ENCODE measurements at regions not wholly inside any gene's neighbourhood (a gene's known extent, or its start where the extent isn't known, plus 50 kb on each side); places are given as distances from the start of the nearest gene placed in this dataset.

DNA sequence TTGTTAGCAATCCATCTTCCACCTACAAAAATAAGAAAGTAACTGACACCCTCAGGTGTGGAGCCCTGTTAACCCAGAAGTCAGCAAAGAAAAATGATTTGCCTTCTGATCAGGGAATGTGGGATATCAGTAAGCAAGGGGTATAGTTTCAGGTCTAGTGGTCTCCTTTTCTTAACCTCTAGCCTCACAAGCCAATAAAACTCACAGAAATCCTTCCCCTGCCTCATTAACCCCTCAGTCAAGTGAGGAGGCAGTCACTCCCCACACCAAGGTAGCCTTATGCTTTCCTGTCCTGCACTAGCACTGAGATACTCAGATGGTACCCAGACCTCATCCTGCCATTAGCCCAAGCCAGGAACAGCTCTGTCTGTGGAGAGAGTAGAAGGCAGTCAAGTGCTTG is 103.4 kb upstream of the VASH1 start:
- no peaks in the 10 kb centered on the region for H4K20me1 ChIP-seq (replicated peaks; ENCODE audit: control insufficient read depth, extremely low read depth, insufficient read depth, low read length)
- no peaks in the 10 kb centered on the region for H3K27me3 ChIP-seq (ENCODE audit: control insufficient read depth in 2 of 2, insufficient read depth in 2 of 2, low read length in 2 of 2)
- no peak overlapping the region for H3K27ac ChIP-seq (ENCODE audit: insufficient read depth, low read depth, low read length)
- no peaks in the 10 kb centered on the region for H3K9me3 ChIP-seq (replicated peaks; ENCODE audit: control insufficient read depth, insufficient read depth, low read length)
- H3K4me3 ChIP-seq (replicated peaks in 1 of 3; ENCODE audit: insufficient read depth in 1 of 3, low read depth in 1 of 3, low read length in 3 of 3), result no peak overlapping the region
- no peak overlapping the region for H2AFZ ChIP-seq (ENCODE audit: low read depth, low read length)
- TF ChIP-seq POLR2A (IDR thresholded peaks at IDR 0.05; ENCODE audit: low read depth, low read length) (no peak), GATA2 (IDR thresholded peaks at IDR 0.05; ENCODE audit: insufficient read depth, insufficient read length, low read depth, low read length) (no peak), POLR2AphosphoS5 (IDR thresholded peaks at IDR 0.05; ENCODE audit: insufficient read depth, low read depth, low read length) (no peak), MYC (IDR thresholded peaks at IDR 0.05; ENCODE audit: low read depth, low read length) (no peak), JUN (IDR thresholded peaks at IDR 0.05; ENCODE audit: borderline replicate concordance, insufficient read depth, insufficient read length, low read depth) (no peak), FOS (IDR thresholded peaks at IDR 0.05; ENCODE audit: borderline replicate concordance, insufficient read depth, low read length) (no peak), EZH2 (IDR thresholded peaks at IDR 0.05; ENCODE audit: borderline replicate concordance, low read depth, low read length, severe bottlenecking) (no peak)
- TF ChIP-seq, protein P1, sequence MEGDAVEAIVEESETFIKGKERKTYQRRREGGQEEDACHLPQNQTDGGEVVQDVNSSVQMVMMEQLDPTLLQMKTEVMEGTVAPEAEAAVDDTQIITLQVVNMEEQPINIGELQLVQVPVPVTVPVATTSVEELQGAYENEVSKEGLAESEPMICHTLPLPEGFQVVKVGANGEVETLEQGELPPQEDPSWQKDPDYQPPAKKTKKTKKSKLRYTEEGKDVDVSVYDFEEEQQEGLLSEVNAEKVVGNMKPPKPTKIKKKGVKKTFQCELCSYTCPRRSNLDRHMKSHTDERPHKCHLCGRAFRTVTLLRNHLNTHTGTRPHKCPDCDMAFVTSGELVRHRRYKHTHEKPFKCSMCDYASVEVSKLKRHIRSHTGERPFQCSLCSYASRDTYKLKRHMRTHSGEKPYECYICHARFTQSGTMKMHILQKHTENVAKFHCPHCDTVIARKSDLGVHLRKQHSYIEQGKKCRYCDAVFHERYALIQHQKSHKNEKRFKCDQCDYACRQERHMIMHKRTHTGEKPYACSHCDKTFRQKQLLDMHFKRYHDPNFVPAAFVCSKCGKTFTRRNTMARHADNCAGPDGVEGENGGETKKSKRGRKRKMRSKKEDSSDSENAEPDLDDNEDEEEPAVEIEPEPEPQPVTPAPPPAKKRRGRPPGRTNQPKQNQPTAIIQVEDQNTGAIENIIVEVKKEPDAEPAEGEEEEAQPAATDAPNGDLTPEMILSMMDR (IDR thresholded peaks at IDR 0.05; ENCODE audit: extremely low read depth in 1 of 2, insufficient read depth in 1 of 2, low read depth in 1 of 2, low read length in 2 of 2), result no peak
- TF ChIP-seq, protein P2, sequence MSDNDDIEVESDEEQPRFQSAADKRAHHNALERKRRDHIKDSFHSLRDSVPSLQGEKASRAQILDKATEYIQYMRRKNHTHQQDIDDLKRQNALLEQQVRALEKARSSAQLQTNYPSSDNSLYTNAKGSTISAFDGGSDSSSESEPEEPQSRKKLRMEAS (IDR thresholded peaks at IDR 0.05; ENCODE audit: insufficient read depth, insufficient read length), result no peak
- no peak overlapping the region for H3K9ac ChIP-seq (replicated peaks; ENCODE audit: extremely low read depth, insufficient read depth, low read length)
- ChIA-PET POLR2A (no interaction called here), CTCF (no interaction called here)
- no peaks in the 10 kb centered on the region for H3K36me3 ChIP-seq (ENCODE audit: control insufficient read depth in 2 of 2, extremely low read depth in 1 of 2, insufficient read depth in 2 of 2, low read length in 2 of 2)
- intact Hi-C loops (cut with micrococcal nuclease) (no loop called here), dilution Hi-C loops (cut with MboI; ENCODE audit: extremely low pct_ligation_motif_present, low sequenced_read_pairs) (no loop called here)
- no peak overlapping the region for H3K4me2 ChIP-seq (ENCODE audit: insufficient read depth, low read length)
- no TSS peak for BruUV-seq (replicated peaks)
- no peak for DNase-seq (ENCODE audit: low read depth, low spot score)
- H3K79me2 ChIP-seq (ENCODE audit: control insufficient read depth, insufficient read depth, low read length), result no peaks in the 10 kb centered on the region
- no peak for FAIRE-seq
- H3K9me1 ChIP-seq (replicated peaks; ENCODE audit: control insufficient read depth, extremely low read depth, insufficient read depth, low read length), result no peaks in the 10 kb centered on the region
- H3K4me1 ChIP-seq (ENCODE audit: control insufficient read depth, extremely low read depth, insufficient read depth, low read length), result no peaks in the 10 kb centered on the region
